ENCODE measurements at regions not wholly inside any gene's neighbourhood (a gene's known extent, or its start where the extent isn't known, plus 50 kb on each side); places are given as distances from the start of the nearest gene placed in this dataset.
"Not testable (repeated sequence)": the region's sequence is repeated elsewhere in the genome, so short reads cannot be mapped to it uniquely, and the experiment has no call there.

GRCh38 chrX:12060489-12061260 is 77.6 kb upstream of the FRMPD4 start:
- DNase-seq: no peak

- peak; percentile 32 for DNase-seq
These were observed 73.0 kb upstream of the FRMPD4 start for GRCh38 chrX:12065251-12065650.

GRCh38 chrX:12076046-12076445 is 62.2 kb upstream of the FRMPD4 start:
- DNase-seq: peak; percentile 1

- DNase-seq: peak; percentile 38
These were observed 58.0 kb upstream of the FRMPD4 start for GRCh38 chrX:12080265-12080664.

- DNase-seq: not testable (repeated sequence)
These were observed 55.3 kb upstream of the FRMPD4 start for GRCh38 chrX:12082959-12083358.

Data from fibroblast of upper back skin (primary cell).